Lower lobe of right lung (tissue), 2 donors: ENCODE measurements at regions not wholly inside any gene's neighbourhood (a gene's known extent, or its start where the extent isn't known, plus 50 kb on each side); places are given as distances from the start of the nearest gene placed in this dataset.
"Not testable (repeated sequence)": the region's sequence is repeated elsewhere in the genome, so short reads cannot be mapped to it uniquely, and the experiment has no call there.

Source experiments
- ATAC-seq, 2 donors: fragments of 200-7000 bp; cut with Tn5 transposase; one replicate each; pipeline ENCODE4 v1.9.1; 2020 to 2022; ENCODE audit warnings: mild to moderate bottlenecking in 2 of 2, moderate library complexity in 2 of 2
- DNase-seq: peaks from one replicate; pipeline ENCODE4 v3.0.0-alpha.2; 2020
- H3K27ac ChIP-seq: fragments of 200-600 bp; one replicate; pipeline ENCODE4 v1.8.0; 2022
- H3K27me3 ChIP-seq: fragments of 200-600 bp; one replicate; pipeline ENCODE4 v1.8.0; 2022; ENCODE audit warnings: low read depth
- H3K36me3 ChIP-seq: fragments of 200-600 bp; one replicate; pipeline ENCODE4 v1.8.0; 2022; ENCODE audit warnings: mild to moderate bottlenecking
- H3K4me1 ChIP-seq: fragments of 200-600 bp; one replicate; pipeline ENCODE4 v1.8.0; 2022
- H3K4me3 ChIP-seq: fragments of 200-600 bp; one replicate; pipeline ENCODE4 v1.8.0; 2022; ENCODE audit warnings: mild to moderate bottlenecking
- H3K9me3 ChIP-seq: fragments of 200-600 bp; one replicate; pipeline ENCODE4 v1.8.0; 2022
- intact Hi-C: fragments of 100-400 bp; cut with DNase I; formaldehyde crosslinking; loops from one replicate; pipeline ENCODE4 v1.11.0; 2022
- TF ChIP-seq, protein P1 (sequence below): fragments of 200-600 bp; IDR thresholded peaks from one replicate; pipeline ENCODE4 v1.8.0; 2022; ENCODE audit warnings: antibody characterized with exemption, mild to moderate bottlenecking
- donor health status: DM: no; HTN: yes; CAD: no; lungs with severe emphysema.

DNA sequence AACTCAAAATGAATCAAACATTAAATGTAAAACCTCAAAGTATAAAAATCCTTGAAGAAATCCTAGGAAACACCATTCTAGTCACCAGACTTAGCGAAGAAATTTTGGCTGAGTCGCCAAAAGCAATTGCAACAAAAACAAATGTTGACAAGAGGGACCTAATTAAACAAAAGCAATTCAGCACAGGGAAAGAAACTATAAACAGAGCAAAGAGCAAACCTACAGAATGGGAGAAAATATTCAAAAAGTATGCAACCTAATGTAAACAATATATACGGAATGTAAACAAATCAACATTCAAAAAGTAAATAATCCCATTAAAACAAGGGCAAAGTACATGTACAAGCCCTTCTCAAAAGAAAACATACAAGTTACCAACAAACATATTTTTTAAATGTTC lies 974.7 kb downstream of the TRAM1L1 start:
- Histone ChIP-seq H3K27ac (no peak overlapping the region), H3K4me3 (no peak overlapping the region), H3K9me3 (no peaks in the 10 kb centered on the region), H3K4me1 (no peaks in the 10 kb centered on the region), H3K27me3 (no peaks in the 10 kb centered on the region), H3K36me3 (no peaks in the 10 kb centered on the region)
- no peak for DNase-seq
- ATAC-seq, result no peak
- TF ChIP-seq, protein P1, sequence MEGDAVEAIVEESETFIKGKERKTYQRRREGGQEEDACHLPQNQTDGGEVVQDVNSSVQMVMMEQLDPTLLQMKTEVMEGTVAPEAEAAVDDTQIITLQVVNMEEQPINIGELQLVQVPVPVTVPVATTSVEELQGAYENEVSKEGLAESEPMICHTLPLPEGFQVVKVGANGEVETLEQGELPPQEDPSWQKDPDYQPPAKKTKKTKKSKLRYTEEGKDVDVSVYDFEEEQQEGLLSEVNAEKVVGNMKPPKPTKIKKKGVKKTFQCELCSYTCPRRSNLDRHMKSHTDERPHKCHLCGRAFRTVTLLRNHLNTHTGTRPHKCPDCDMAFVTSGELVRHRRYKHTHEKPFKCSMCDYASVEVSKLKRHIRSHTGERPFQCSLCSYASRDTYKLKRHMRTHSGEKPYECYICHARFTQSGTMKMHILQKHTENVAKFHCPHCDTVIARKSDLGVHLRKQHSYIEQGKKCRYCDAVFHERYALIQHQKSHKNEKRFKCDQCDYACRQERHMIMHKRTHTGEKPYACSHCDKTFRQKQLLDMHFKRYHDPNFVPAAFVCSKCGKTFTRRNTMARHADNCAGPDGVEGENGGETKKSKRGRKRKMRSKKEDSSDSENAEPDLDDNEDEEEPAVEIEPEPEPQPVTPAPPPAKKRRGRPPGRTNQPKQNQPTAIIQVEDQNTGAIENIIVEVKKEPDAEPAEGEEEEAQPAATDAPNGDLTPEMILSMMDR, result no peak
- intact Hi-C loops, result no loop called here

DNA sequence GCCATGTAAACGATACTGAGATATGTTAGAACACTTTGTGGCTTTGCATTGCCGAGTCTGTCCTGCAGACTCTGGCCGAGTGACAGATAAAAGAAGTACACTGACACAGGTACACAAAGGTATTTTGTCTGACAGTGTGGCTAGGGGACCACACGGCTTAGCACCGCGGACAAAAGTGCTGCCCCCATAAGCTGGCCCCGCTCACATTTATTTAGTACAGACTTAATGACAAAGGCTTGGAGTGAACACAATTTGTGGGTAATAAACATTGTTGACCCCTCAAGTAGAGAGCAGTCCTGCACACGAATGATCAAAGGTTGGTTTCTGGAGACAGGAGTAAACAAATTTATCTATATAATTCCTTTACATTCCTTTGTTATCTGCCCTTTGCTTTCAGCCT lies 976.8 kb downstream of the TRAM1L1 start:
- DNase-seq (no peak), ATAC-seq (no peak)
- no peak overlapping the region for H3K4me3 ChIP-seq
- no peaks in the 10 kb centered on the region for H3K4me1 ChIP-seq
- intact Hi-C loops, result no loop called here
- H3K27ac ChIP-seq, result no peak overlapping the region
- TF ChIP-seq, protein P1, result no peak
- no peaks in the 10 kb centered on the region for H3K9me3 ChIP-seq
- no peaks in the 10 kb centered on the region for H3K36me3 ChIP-seq
- no peaks in the 10 kb centered on the region for H3K27me3 ChIP-seq

DNA sequence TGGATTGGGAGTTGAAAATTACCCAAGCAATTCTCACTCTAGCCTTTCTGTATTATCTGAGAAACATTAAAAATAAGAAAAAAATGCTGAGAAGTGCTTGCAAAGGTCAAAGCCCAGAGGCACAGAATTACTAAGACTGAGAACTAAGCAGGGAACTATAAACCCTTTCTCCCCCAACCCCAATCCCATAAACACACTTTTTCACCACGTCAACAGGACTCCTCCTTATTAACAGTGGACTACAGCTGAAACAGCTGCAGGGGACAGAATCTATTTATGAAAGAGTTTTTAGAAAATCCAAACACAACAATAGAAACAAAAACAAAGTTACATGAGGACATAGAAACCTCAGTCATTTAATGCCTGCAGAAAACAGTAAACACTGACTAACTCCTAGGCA lies 984.1 kb downstream of the TRAM1L1 start:
- DNase-seq (no peak), ATAC-seq (no peak)
- no peaks in the 10 kb centered on the region for H3K27me3 ChIP-seq
- H3K9me3 ChIP-seq, result peaks cover 7% of the 10 kb centered on the region
- TF ChIP-seq, protein P1, result no peak
- no peaks in the 10 kb centered on the region for H3K4me1 ChIP-seq
- intact Hi-C loops, result no loop called here
- H3K4me3 ChIP-seq, result no peak overlapping the region
- no peaks in the 10 kb centered on the region for H3K36me3 ChIP-seq
- H3K27ac ChIP-seq, result no peak overlapping the region

DNA sequence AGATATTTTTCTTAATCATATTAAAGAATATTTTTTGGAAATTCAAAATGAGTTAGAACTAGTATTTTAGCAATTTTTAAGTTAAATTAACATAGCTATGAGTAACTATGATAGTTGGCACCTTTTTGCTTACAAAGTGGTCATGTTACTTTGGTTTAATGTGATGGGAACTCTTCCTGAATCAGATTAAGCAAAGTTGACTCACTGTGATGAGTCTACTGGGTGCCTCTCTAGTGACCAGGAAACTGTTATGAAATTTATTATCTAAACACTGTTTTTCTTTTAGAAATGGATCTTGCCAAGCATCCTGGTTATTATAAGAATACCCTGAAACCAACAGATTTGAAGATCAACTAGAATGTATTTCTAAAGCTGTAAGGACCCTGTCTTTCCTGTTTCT lies 985.8 kb downstream of the TRAM1L1 start:
- H3K27me3 ChIP-seq, result no peaks in the 10 kb centered on the region
- intact Hi-C loops, result no loop called here
- DNase-seq (no peak), ATAC-seq (no peak)
- no peaks in the 10 kb centered on the region for H3K36me3 ChIP-seq
- no peak overlapping the region for H3K27ac ChIP-seq
- peaks cover 7% of the 10 kb centered on the region for H3K9me3 ChIP-seq
- H3K4me3 ChIP-seq, result no peak overlapping the region
- TF ChIP-seq, protein P1, result no peak
- no peaks in the 10 kb centered on the region for H3K4me1 ChIP-seq

DNA sequence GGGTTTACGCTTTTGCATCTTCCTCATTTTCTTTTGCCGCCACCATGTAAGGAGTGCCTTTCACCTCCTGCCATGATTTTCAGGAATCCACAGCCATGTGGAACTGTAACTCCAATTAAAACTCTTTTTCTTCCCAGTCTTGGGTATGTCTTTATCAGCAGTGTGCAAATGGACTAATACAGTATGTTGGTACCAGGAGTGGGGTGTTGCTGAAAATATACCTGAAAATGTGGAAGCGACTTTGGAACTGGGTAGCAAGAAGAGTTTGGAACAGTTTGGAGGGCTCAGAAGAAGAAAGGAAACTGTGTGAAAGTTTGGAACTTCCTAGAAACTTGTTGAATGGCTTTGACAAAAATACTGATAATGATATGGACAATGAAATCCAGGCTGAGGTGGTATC lies 983.9 kb upstream of the NDST4 start:
- H3K4me1 ChIP-seq, DNase-seq, H3K27ac ChIP-seq, H3K36me3 ChIP-seq, ATAC-seq, H3K4me3 ChIP-seq, intact Hi-C loops, H3K9me3 ChIP-seq, H3K27me3 ChIP-seq: not testable (repeated sequence)

DNA sequence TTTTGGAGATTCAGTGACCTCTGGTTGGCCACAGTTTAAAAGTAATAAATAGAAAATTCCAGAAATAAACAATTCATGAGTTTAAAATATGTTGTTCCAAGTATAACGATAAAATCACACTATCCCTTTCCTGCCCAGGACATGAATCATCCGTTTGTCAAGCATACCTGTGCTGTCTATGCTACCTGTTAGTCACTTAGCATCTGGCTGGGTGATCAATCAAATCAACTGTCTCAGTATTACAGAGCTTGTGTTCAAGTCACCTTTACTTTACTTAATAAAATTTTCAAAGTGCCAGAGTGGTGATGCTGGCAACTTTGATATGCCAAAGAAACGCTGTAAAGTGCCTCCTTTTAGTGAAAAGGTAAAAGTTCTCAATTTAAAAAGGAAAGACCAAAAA lies 979.5 kb upstream of the NDST4 start:
- no peaks in the 10 kb centered on the region for H3K4me1 ChIP-seq
- peaks cover 7% of the 10 kb centered on the region for H3K9me3 ChIP-seq
- no peak overlapping the region for H3K27ac ChIP-seq
- no peak for DNase-seq
- no peaks in the 10 kb centered on the region for H3K36me3 ChIP-seq
- intact Hi-C loops, result no loop called here
- no peaks in the 10 kb centered on the region for H3K27me3 ChIP-seq
- no peak overlapping the region for H3K4me3 ChIP-seq
- TF ChIP-seq, protein P1, result no peak
- ATAC-seq, result no peak
